ENCODE measurements at regions not wholly inside any gene's neighbourhood (a gene's known extent, or its start where the extent isn't known, plus 50 kb on each side); places are given as distances from the start of the nearest gene placed in this dataset.

GRCh38 chr4:36651253-36651652 is 369.8 kb downstream of the DTHD1 start:
- Histone ChIP-seq H3K27me3 (ENCODE audit: insufficient read depth, low read length, poor library complexity) (peaks cover 5% of the 10 kb centered on the region), H3K9ac (ENCODE audit: low read depth, low read length) (no peak overlapping the region), H3K4me1 (ENCODE audit: insufficient read depth, low read length) (no peaks in the 10 kb centered on the region), H3K27ac (ENCODE audit: low read length) (no peak overlapping the region), H3K4me3 (ENCODE audit: low read depth in 1 of 2, low read length in 2 of 2) (no peak overlapping the region), H2AFZ (ENCODE audit: low read depth, low read length) (no peak overlapping the region), H3K9me3 (ENCODE audit: insufficient read depth, low read length, severe bottlenecking) (no peaks in the 10 kb centered on the region), H3K79me2 (ENCODE audit: insufficient read depth, low read length) (no peaks in the 10 kb centered on the region), H3K4me2 (ENCODE audit: insufficient read depth, low read length) (no peak overlapping the region), H4K20me1 (ENCODE audit: insufficient read depth, low read length) (no peaks in the 10 kb centered on the region), H3K36me3 (ENCODE audit: insufficient read depth, low read length) (no peaks in the 10 kb centered on the region)
- TF ChIP-seq EZH2 (IDR thresholded peaks at IDR 0.05; ENCODE audit: borderline replicate concordance, low read depth, low read length, severe bottlenecking) = no peak
- TF ChIP-seq CTCF (IDR thresholded peaks at IDR 0.05; ENCODE audit: borderline replicate concordance, extremely low read depth, low read length, poor library complexity, severe bottlenecking) = no peak
- no peak for DNase-seq
- ATAC-seq (ENCODE audit: insufficient read depth, low read depth) = no peak

- Histone ChIP-seq H4K20me1 (ENCODE audit: insufficient read depth, low read length) (no peaks in the 10 kb centered on the region), H3K4me1 (ENCODE audit: insufficient read depth, low read length) (no peaks in the 10 kb centered on the region), H2AFZ (ENCODE audit: low read depth, low read length) (no peak overlapping the region), H3K4me2 (ENCODE audit: insufficient read depth, low read length) (no peak overlapping the region), H3K4me3 (ENCODE audit: low read depth in 1 of 2, low read length in 2 of 2) (no peak overlapping the region), H3K9ac (ENCODE audit: low read depth, low read length) (no peak overlapping the region), H3K27ac (ENCODE audit: low read length) (no peak overlapping the region), H3K79me2 (ENCODE audit: insufficient read depth, low read length) (no peaks in the 10 kb centered on the region), H3K36me3 (ENCODE audit: insufficient read depth, low read length) (no peaks in the 10 kb centered on the region), H3K9me3 (ENCODE audit: insufficient read depth, low read length, severe bottlenecking) (no peaks in the 10 kb centered on the region), H3K27me3 (ENCODE audit: insufficient read depth, low read length, poor library complexity) (peaks cover 5% of the 10 kb centered on the region)
- DNase-seq = no peak
- ATAC-seq (ENCODE audit: insufficient read depth, low read depth) = no peak
- TF ChIP-seq EZH2 (IDR thresholded peaks at IDR 0.05; ENCODE audit: borderline replicate concordance, low read depth, low read length, severe bottlenecking) = no peak
Measured at GRCh38 chr4:36652857-36653256, 371.4 kb downstream of the DTHD1 start.

GRCh38 chr4:36665985-36666527 is 384.6 kb downstream of the DTHD1 start:
- DNase-seq (no peak), ATAC-seq (ENCODE audit: insufficient read depth, low read depth) (no peak)
- Histone ChIP-seq H3K4me3 (ENCODE audit: low read depth in 1 of 2, low read length in 2 of 2) (no peak overlapping the region), H3K4me2 (ENCODE audit: insufficient read depth, low read length) (no peak overlapping the region), H3K27ac (ENCODE audit: low read length) (no peak overlapping the region), H3K4me1 (ENCODE audit: insufficient read depth, low read length) (no peaks in the 10 kb centered on the region), H2AFZ (ENCODE audit: low read depth, low read length) (no peak overlapping the region), H3K9me3 (ENCODE audit: insufficient read depth, low read length, severe bottlenecking) (no peaks in the 10 kb centered on the region), H3K9ac (ENCODE audit: low read depth, low read length) (no peak overlapping the region), H3K27me3 (ENCODE audit: insufficient read depth, low read length, poor library complexity) (peaks cover 6% of the 10 kb centered on the region), H3K79me2 (ENCODE audit: insufficient read depth, low read length) (no peaks in the 10 kb centered on the region), H3K36me3 (ENCODE audit: insufficient read depth, low read length) (no peaks in the 10 kb centered on the region), H4K20me1 (ENCODE audit: insufficient read depth, low read length) (no peaks in the 10 kb centered on the region)
- TF ChIP-seq CTCF (IDR thresholded peaks at IDR 0.05; ENCODE audit: borderline replicate concordance, extremely low read depth, low read length, poor library complexity, severe bottlenecking) = no peak
- no peak for TF ChIP-seq EZH2 (IDR thresholded peaks at IDR 0.05; ENCODE audit: borderline replicate concordance, low read depth, low read length, severe bottlenecking)

- H3K4me1 ChIP-seq (ENCODE audit: insufficient read depth, low read length) = no peaks in the 10 kb centered on the region
- ATAC-seq (ENCODE audit: insufficient read depth, low read depth) (no peak), DNase-seq (no peak)
- no peak overlapping the region for H3K4me2 ChIP-seq (ENCODE audit: insufficient read depth, low read length)
- no peak overlapping the region for H3K4me3 ChIP-seq (ENCODE audit: low read depth in 1 of 2, low read length in 2 of 2)
- no peak overlapping the region for H3K27ac ChIP-seq (ENCODE audit: low read length)
- no peaks in the 10 kb centered on the region for H3K36me3 ChIP-seq (ENCODE audit: insufficient read depth, low read length)
- TF ChIP-seq EZH2 (IDR thresholded peaks at IDR 0.05; ENCODE audit: borderline replicate concordance, low read depth, low read length, severe bottlenecking) = no peak
- no peak for TF ChIP-seq CTCF (IDR thresholded peaks at IDR 0.05; ENCODE audit: borderline replicate concordance, extremely low read depth, low read length, poor library complexity, severe bottlenecking)
- H4K20me1 ChIP-seq (ENCODE audit: insufficient read depth, low read length) = no peaks in the 10 kb centered on the region
- no peaks in the 10 kb centered on the region for H3K79me2 ChIP-seq (ENCODE audit: insufficient read depth, low read length)
- no peak overlapping the region for H2AFZ ChIP-seq (ENCODE audit: low read depth, low read length)
- H3K27me3 ChIP-seq (ENCODE audit: insufficient read depth, low read length, poor library complexity) = peaks cover 2% of the 10 kb centered on the region
- no peaks in the 10 kb centered on the region for H3K9me3 ChIP-seq (ENCODE audit: insufficient read depth, low read length, severe bottlenecking)
- H3K9ac ChIP-seq (ENCODE audit: low read depth, low read length) = no peak overlapping the region
Measured at GRCh38 chr4:36675436-36675835, 394.0 kb downstream of the DTHD1 start.
